Lower lobe of right lung (tissue), 2 donors: ENCODE measurements at regions not wholly inside any gene's neighbourhood (a gene's known extent, or its start where the extent isn't known, plus 50 kb on each side); places are given as distances from the start of the nearest gene placed in this dataset.

Experiments used
- ATAC-seq, 2 donors: fragments of 200-7000 bp; cut with Tn5 transposase; one replicate each; pipeline ENCODE4 v1.9.1; 2020 to 2022; ENCODE audit warnings: mild to moderate bottlenecking in 2 of 2, moderate library complexity in 2 of 2
- DNase-seq: peaks from one replicate; pipeline ENCODE4 v3.0.0-alpha.2; 2020
- H3K27ac ChIP-seq: fragments of 200-600 bp; one replicate; pipeline ENCODE4 v1.8.0; 2022
- H3K27me3 ChIP-seq: fragments of 200-600 bp; one replicate; pipeline ENCODE4 v1.8.0; 2022; ENCODE audit warnings: low read depth
- H3K36me3 ChIP-seq: fragments of 200-600 bp; one replicate; pipeline ENCODE4 v1.8.0; 2022; ENCODE audit warnings: mild to moderate bottlenecking
- H3K4me1 ChIP-seq: fragments of 200-600 bp; one replicate; pipeline ENCODE4 v1.8.0; 2022
- H3K4me3 ChIP-seq: fragments of 200-600 bp; one replicate; pipeline ENCODE4 v1.8.0; 2022; ENCODE audit warnings: mild to moderate bottlenecking
- H3K9me3 ChIP-seq: fragments of 200-600 bp; one replicate; pipeline ENCODE4 v1.8.0; 2022
- intact Hi-C: fragments of 100-400 bp; cut with DNase I; formaldehyde crosslinking; loops from one replicate; pipeline ENCODE4 v1.11.0; 2022
- TF ChIP-seq, protein P1 (sequence below): fragments of 200-600 bp; IDR thresholded peaks from one replicate; pipeline ENCODE4 v1.8.0; 2022; ENCODE audit warnings: antibody characterized with exemption, mild to moderate bottlenecking
- donor health status: DM: no; HTN: yes; CAD: no; lungs with severe emphysema.

DNA sequence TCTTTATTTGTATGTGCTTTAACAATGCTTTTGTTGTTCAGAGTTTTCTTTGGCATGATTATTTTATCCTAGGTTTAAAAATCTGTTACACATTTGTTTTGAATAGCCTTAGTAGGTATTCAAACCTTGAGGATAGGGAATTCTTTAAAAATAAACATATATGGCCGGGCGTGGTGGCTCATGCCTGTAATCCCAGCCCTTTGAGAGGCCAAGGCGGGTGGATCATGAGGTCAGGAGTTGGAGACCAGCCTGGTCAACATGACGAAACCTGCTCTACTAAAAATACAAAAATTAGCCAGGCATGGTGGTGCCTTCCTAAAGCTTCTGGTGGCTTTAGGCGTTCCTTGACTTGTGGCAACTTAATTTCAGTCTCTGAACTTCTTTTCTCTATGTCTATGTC lies 743.3 kb upstream of the EPHA6 start:
- Histone ChIP-seq H3K36me3 (no peaks in the 10 kb centered on the region), H3K27ac (no peak overlapping the region), H3K9me3 (no peaks in the 10 kb centered on the region), H3K4me1 (no peaks in the 10 kb centered on the region), H3K27me3 (no peaks in the 10 kb centered on the region), H3K4me3 (no peak overlapping the region)
- intact Hi-C loops = no loop called here
- no peak for ATAC-seq
- TF ChIP-seq, protein P1, sequence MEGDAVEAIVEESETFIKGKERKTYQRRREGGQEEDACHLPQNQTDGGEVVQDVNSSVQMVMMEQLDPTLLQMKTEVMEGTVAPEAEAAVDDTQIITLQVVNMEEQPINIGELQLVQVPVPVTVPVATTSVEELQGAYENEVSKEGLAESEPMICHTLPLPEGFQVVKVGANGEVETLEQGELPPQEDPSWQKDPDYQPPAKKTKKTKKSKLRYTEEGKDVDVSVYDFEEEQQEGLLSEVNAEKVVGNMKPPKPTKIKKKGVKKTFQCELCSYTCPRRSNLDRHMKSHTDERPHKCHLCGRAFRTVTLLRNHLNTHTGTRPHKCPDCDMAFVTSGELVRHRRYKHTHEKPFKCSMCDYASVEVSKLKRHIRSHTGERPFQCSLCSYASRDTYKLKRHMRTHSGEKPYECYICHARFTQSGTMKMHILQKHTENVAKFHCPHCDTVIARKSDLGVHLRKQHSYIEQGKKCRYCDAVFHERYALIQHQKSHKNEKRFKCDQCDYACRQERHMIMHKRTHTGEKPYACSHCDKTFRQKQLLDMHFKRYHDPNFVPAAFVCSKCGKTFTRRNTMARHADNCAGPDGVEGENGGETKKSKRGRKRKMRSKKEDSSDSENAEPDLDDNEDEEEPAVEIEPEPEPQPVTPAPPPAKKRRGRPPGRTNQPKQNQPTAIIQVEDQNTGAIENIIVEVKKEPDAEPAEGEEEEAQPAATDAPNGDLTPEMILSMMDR = no peak
- DNase-seq = no peak

DNA sequence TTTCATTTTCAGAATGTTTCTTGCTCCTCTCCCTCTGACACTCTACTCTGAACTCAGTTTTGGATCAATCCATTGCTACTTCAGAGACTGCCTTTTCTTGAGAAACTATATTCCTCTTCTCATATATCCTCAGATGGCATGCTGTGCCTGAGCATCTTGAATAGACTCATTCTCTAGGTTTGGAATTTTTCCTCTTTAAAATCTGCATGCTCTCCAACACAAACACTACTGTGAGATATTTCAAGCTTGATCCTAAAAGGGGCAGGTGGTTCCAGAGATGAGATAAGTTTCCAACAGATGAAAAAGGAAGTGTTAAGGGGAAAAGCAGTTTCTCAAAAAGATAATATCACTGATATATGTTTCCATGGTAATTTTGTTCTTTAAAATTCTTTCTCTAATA lies 742.2 kb upstream of the EPHA6 start:
- DNase-seq (no peak), ATAC-seq (no peak)
- Histone ChIP-seq H3K9me3 (no peaks in the 10 kb centered on the region), H3K27ac (no peak overlapping the region), H3K36me3 (no peaks in the 10 kb centered on the region), H3K4me3 (no peak overlapping the region), H3K27me3 (no peaks in the 10 kb centered on the region), H3K4me1 (no peaks in the 10 kb centered on the region)
- intact Hi-C loops = no loop called here
- TF ChIP-seq, protein P1 = no peak

DNA sequence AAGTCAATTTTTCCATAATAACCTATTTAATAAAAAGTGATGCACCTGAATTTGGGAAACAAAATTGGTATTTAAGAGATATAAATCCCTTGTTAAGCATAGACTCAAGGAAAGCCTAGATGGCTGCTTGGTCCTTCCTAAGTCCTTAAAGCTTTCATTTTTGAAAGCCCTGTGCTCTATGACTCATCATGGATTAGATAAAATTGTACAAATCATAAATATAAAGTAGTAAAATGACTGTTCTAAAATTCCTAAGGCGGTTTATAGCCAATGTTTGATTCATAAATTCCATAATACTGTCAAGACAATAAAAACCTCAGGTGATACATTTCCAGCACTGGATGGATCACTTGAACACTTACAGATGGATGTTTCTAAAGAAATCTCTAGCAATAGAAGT lies 730.8 kb upstream of the EPHA6 start:
- Histone ChIP-seq H3K27me3 (no peaks in the 10 kb centered on the region), H3K4me1 (no peaks in the 10 kb centered on the region), H3K36me3 (no peaks in the 10 kb centered on the region), H3K4me3 (no peak overlapping the region), H3K27ac (no peak overlapping the region), H3K9me3 (no peaks in the 10 kb centered on the region)
- no peak for ATAC-seq
- intact Hi-C loops = no loop called here
- no peak for DNase-seq
- TF ChIP-seq, protein P1 = no peak

DNA sequence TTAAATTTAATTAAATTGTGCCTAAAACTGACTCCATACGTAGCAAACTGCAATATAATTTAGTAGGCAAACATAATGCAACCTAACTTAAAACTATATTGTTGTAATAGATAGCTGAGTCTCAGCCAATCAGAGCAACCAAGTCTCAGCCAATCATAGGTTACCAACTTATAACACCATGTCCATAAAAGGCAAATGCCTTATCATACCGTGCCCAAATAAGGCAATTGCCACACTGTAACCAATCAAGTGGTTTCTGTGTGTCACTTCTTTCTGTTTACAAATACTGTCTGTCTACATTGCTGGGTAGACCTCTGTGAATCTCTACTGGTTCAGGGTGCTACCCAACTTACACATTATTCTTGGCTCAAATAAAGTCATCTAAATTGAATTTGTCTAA lies 728.4 kb upstream of the EPHA6 start:
- no peak for ATAC-seq
- H3K36me3 ChIP-seq = no peaks in the 10 kb centered on the region
- H3K27me3 ChIP-seq = no peaks in the 10 kb centered on the region
- no peaks in the 10 kb centered on the region for H3K9me3 ChIP-seq
- intact Hi-C loops = no loop called here
- H3K4me3 ChIP-seq = no peak overlapping the region
- no peaks in the 10 kb centered on the region for H3K4me1 ChIP-seq
- TF ChIP-seq, protein P1 = no peak
- no peak for DNase-seq
- H3K27ac ChIP-seq = no peak overlapping the region

DNA sequence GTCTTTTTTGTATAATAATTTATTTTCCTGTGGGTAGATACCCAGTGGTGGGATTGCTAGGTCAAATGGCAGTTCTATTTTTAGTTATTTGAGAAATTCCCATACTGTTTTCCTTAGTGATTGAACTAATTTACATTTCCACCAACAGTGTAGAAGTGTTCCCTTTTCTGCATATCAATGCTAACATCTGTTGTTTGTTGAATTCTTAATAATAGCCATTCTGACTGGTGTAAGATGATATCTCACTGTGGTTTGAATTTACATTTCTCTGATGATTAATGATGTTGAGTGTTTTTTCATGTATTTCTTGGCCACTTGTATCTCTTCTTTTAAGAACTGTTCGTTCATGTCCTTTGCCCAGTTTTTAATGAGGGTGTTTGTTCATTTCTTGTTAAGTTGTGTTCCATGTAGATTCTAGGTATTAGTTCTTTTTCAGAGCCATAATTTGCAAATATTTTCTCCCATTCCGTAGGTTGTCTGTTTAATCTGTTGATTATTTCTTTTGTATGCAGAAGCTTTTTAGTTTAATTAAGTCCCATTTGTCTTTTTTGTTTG lies 713.3 kb upstream of the EPHA6 start:
- Histone ChIP-seq H3K36me3 (no peaks in the 10 kb centered on the region), H3K27ac (no peak overlapping the region), H3K4me3 (no peak overlapping the region), H3K27me3 (no peaks in the 10 kb centered on the region), H3K9me3 (peaks cover under 1% of the 10 kb centered on the region), H3K4me1 (no peaks in the 10 kb centered on the region)
- TF ChIP-seq, protein P1 = no peak
- intact Hi-C loops = no loop called here
- DNase-seq (no peak), ATAC-seq (no peak)

DNA sequence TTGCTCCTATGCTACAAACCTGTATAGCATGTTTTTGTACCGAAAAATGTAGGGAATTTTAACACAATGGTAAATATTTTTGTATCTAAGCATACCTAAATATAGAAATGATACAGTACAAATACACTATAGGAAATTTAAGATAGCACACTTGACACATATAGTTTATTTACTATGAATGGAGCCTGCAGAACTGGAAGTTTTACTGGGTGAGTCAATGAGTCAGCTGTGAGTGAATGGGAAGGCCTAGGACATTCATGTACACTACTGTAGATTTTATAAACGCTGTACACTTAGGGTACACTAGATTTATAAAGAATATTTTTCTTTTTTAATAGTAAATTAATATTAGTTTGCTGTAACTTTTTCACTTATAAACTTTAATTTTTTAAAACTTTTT lies 707.7 kb upstream of the EPHA6 start:
- Histone ChIP-seq H3K27ac (no peak overlapping the region), H3K27me3 (no peaks in the 10 kb centered on the region), H3K36me3 (no peaks in the 10 kb centered on the region), H3K4me3 (no peak overlapping the region), H3K4me1 (no peaks in the 10 kb centered on the region), H3K9me3 (no peaks in the 10 kb centered on the region)
- ATAC-seq = no peak
- TF ChIP-seq, protein P1 = no peak
- intact Hi-C loops = no loop called here
- no peak for DNase-seq
